ENCODE measurements at regions not wholly inside any gene's neighbourhood (a gene's known extent, or its start where the extent isn't known, plus 50 kb on each side); places are given as distances from the start of the nearest gene placed in this dataset.

DNA sequence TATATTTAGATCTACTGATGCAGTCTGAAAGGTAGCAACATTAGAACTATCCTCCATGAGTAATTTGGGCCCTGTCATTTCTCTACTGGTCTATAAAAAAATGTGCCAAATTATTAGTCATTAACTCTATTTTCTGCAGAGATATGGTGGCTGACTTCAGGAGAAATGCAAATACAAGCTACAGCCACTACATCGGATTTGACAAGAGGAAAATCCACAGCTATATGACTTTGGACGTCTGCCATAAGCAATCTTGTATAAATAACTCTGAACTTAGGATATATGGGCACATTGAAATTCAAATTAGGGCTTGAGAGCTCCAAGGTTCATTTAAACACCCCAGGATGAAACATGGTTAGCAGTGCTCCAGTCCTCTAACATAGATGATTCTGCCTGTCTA is 983.0 kb upstream of the LRFN5 start:
- TF ChIP-seq, protein P1, sequence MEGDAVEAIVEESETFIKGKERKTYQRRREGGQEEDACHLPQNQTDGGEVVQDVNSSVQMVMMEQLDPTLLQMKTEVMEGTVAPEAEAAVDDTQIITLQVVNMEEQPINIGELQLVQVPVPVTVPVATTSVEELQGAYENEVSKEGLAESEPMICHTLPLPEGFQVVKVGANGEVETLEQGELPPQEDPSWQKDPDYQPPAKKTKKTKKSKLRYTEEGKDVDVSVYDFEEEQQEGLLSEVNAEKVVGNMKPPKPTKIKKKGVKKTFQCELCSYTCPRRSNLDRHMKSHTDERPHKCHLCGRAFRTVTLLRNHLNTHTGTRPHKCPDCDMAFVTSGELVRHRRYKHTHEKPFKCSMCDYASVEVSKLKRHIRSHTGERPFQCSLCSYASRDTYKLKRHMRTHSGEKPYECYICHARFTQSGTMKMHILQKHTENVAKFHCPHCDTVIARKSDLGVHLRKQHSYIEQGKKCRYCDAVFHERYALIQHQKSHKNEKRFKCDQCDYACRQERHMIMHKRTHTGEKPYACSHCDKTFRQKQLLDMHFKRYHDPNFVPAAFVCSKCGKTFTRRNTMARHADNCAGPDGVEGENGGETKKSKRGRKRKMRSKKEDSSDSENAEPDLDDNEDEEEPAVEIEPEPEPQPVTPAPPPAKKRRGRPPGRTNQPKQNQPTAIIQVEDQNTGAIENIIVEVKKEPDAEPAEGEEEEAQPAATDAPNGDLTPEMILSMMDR (IDR thresholded peaks at IDR 0.05) = no peak
- TF ChIP-seq POLR2A (IDR thresholded peaks at IDR 0.05) = no peak
